IMR-90 (cell line): ENCODE measurements at regions not wholly inside any gene's neighbourhood (a gene's known extent, or its start where the extent isn't known, plus 50 kb on each side); places are given as distances from the start of the nearest gene placed in this dataset.

ENCODE experiments used
- ATAC-seq: fragments of 200-7000 bp; cut with Tn5 transposase; 2 replicates; pipeline ENCODE4 v1.9.1; 2020; ENCODE audit warnings: low read depth, mild to moderate bottlenecking, moderate library complexity
- BruUV-seq: library from RNA; stranded (reverse); fragments of 400-500 nt; replicated peaks from 2 replicates; lab custom pipeline; 2021; lab: Mats Ljungman, UMichigan
- CTCF ChIA-PET: fragments of 300-600 bp; formaldehyde crosslinking; extraction: SDS; loops from one replicate; lab custom pipeline; 2021; ENCODE audit warnings: antibody characterized with exemption; lab: Yijun Ruan, JAX
- POLR2A ChIA-PET: fragments of 300-600 bp; sonication (Branson Sonifier 250); formaldehyde crosslinking; loops from one replicate; lab custom pipeline; 2022; ENCODE audit warnings: antibody characterized with exemption; ENCODE audit not compliant: unreplicated experiment; lab: Charles Lee
- DNase-seq: peaks from one replicate; pipeline ENCODE4 v3.0.0; 2013
- H2AFZ ChIP-seq: replicated peaks from 2 replicates; pipeline ENCODE3; 2013; ENCODE audit warnings: low read length, mild to moderate bottlenecking; ENCODE audit not compliant: poor library complexity
- H2AK5ac ChIP-seq: 2 replicates; pipeline ENCODE4 v1.6.1; 2013; ENCODE audit warnings: low read depth, low read length, inconsistent platforms
- H2AK9ac ChIP-seq: replicated peaks from 2 replicates; pipeline ENCODE3; 2013; ENCODE audit warnings: mild to moderate bottlenecking, low read depth, low read length, moderate library complexity; ENCODE audit not compliant: poor library complexity
- H2BK120ac ChIP-seq: 2 replicates; pipeline ENCODE4 v1.6.1; 2013; ENCODE audit warnings: low read depth, low read length, inconsistent platforms
- H2BK15ac ChIP-seq: 3 replicates; pipeline ENCODE4 v1.6.1; 2013; ENCODE audit warnings: low read depth, low read length, inconsistent platforms
- H2BK20ac ChIP-seq: 2 replicates; pipeline ENCODE4 v1.6.1; 2013; ENCODE audit warnings: low read depth, mild to moderate bottlenecking, inconsistent platforms, low read length, moderate library complexity
- H2BK5ac ChIP-seq: 2 replicates; pipeline ENCODE4 v1.6.1; 2013; ENCODE audit warnings: mild to moderate bottlenecking, low read depth, low read length, inconsistent platforms; ENCODE audit not compliant: poor library complexity, severe bottlenecking
- H3K14ac ChIP-seq: replicated peaks from 2 replicates; pipeline ENCODE4 v1.6.1; 2013; ENCODE audit warnings: low read depth, low read length, inconsistent platforms
- H3K18ac ChIP-seq: 2 replicates; pipeline ENCODE4 v1.6.1; 2013; ENCODE audit warnings: low read depth, low read length, control low read depth
- H3K23ac ChIP-seq: 2 replicates; pipeline ENCODE4 v1.6.1; 2013; ENCODE audit warnings: low read depth, low read length, inconsistent platforms
- H3K27ac ChIP-seq: 2 replicates; pipeline ENCODE4 v1.5.1; 2013; ENCODE audit warnings: mild to moderate bottlenecking, control low read depth, low read length; ENCODE audit not compliant: insufficient read depth
- H3K27me3 ChIP-seq: 2 replicates; pipeline ENCODE4 v1.6.1; 2013; ENCODE audit warnings: low read length; ENCODE audit not compliant: control insufficient read depth, insufficient read depth
- H3K36me3 ChIP-seq: 2 replicates; pipeline ENCODE4 v1.6.1; 2013; ENCODE audit warnings: low read length, mixed read lengths; ENCODE audit not compliant: control insufficient read depth, insufficient read depth
- H3K4ac ChIP-seq: 2 replicates; pipeline ENCODE4 v1.6.1; 2013; ENCODE audit warnings: low read depth, low read length, inconsistent platforms
- H3K4me1 ChIP-seq: 2 replicates; pipeline ENCODE4 v1.6.1; 2013; ENCODE audit warnings: low read length, mixed read lengths; ENCODE audit not compliant: control insufficient read depth, insufficient read depth
- H3K4me2 ChIP-seq: 2 replicates; pipeline ENCODE4 v1.6.1; 2013; ENCODE audit warnings: low read depth, mild to moderate bottlenecking, control low read depth, low read length, moderate library complexity
- H3K4me3 ChIP-seq: 2 replicates; pipeline ENCODE4 v1.5.1; 2013; ENCODE audit warnings: low read depth, mild to moderate bottlenecking, control low read depth, low read length, moderate library complexity; ENCODE audit not compliant: insufficient read depth
- H3K56ac ChIP-seq: 2 replicates; pipeline ENCODE4 v1.6.1; 2013; ENCODE audit warnings: low read length, inconsistent platforms; ENCODE audit not compliant: insufficient read depth; ENCODE audit errors: extremely low read depth
- H3K79me1 ChIP-seq, 2 experiments: 2 replicates each; pipeline ENCODE4 v1.6.1; 2013; ENCODE audit warnings: low read length in 2 of 2, inconsistent platforms in 1 of 2, low read depth in 1 of 2
- H3K9ac ChIP-seq: 2 replicates; pipeline ENCODE4 v1.6.1; 2013; ENCODE audit warnings: low read depth, low read length, control low read depth
- H3K9me1 ChIP-seq: 2 replicates; pipeline ENCODE4 v1.6.1; 2013; ENCODE audit warnings: low read length, inconsistent platforms; ENCODE audit not compliant: insufficient read depth
- H3K9me3 ChIP-seq: 2 replicates; pipeline ENCODE4 v1.6.1; 2013; ENCODE audit warnings: low read length; ENCODE audit not compliant: control insufficient read depth, insufficient read depth
- H4K20me1 ChIP-seq: 2 replicates; pipeline ENCODE4 v1.6.1; 2013; ENCODE audit warnings: low read length, inconsistent platforms; ENCODE audit not compliant: insufficient read depth
- H4K5ac ChIP-seq: 2 replicates; pipeline ENCODE4 v1.6.1; 2013; ENCODE audit warnings: mild to moderate bottlenecking, low read depth, low read length, control low read depth
- H4K8ac ChIP-seq, 2 experiments: 2 replicates each; pipeline ENCODE4 v1.6.1; 2013; ENCODE audit warnings: low read depth in 2 of 2, low read length in 2 of 2, control low read depth in 1 of 2, inconsistent platforms in 1 of 2
- H4K91ac ChIP-seq: 2 replicates; pipeline ENCODE4 v1.6.1; 2013; ENCODE audit warnings: low read depth, low read length, inconsistent platforms; ENCODE audit not compliant: insufficient read depth
- BHLHE40 ChIP-seq: fragments of 150-350 bp; IDR thresholded peaks from 2 replicates; pipeline ENCODE4 v1.6.1; 2016; ENCODE audit warnings: mild to moderate bottlenecking, low read depth, low read length
- CEBPB ChIP-seq: IDR thresholded peaks from 2 replicates; pipeline ENCODE4 v1.6.1; 2012; ENCODE audit warnings: low read depth, low read length, improper control_type of control experiment
- CHD1 ChIP-seq: IDR thresholded peaks from 2 replicates; pipeline ENCODE4 v1.6.1; 2012; ENCODE audit warnings: low read depth, low read length, improper control_type of control experiment
- FOS ChIP-seq: fragments of 150-350 bp; IDR thresholded peaks from 2 replicates; pipeline ENCODE4 v1.6.1; 2016; ENCODE audit warnings: low read depth, low read length
- MAFK ChIP-seq: IDR thresholded peaks from 2 replicates; pipeline ENCODE4 v1.6.1; 2012; ENCODE audit warnings: low read depth, low read length, improper control_type of control experiment
- MAZ ChIP-seq: IDR thresholded peaks from 2 replicates; pipeline ENCODE4 v1.6.1; 2012; ENCODE audit warnings: low read depth, mild to moderate bottlenecking, low read length, improper control_type of control experiment, moderate library complexity, borderline replicate concordance
- NFE2L2 ChIP-seq: fragments of 150-350 bp; IDR thresholded peaks from 2 replicates; pipeline ENCODE4 v1.6.1; 2016; ENCODE audit warnings: low read depth, mild to moderate bottlenecking, low read length
- POLR2A ChIP-seq: IDR thresholded peaks from 2 replicates; pipeline ENCODE4 v1.6.1; 2012; ENCODE audit warnings: mild to moderate bottlenecking, low read depth, low read length
- RAD21 ChIP-seq: IDR thresholded peaks from 2 replicates; pipeline ENCODE4 v1.6.1; 2012; ENCODE audit warnings: low read length, improper control_type of control experiment
- RCOR1 ChIP-seq: IDR thresholded peaks from 2 replicates; pipeline ENCODE4 v1.6.1; 2012; ENCODE audit warnings: mild to moderate bottlenecking, low read length, improper control_type of control experiment; ENCODE audit not compliant: insufficient replicate concordance
- RFX5 ChIP-seq: IDR thresholded peaks from 2 replicates; pipeline ENCODE4 v1.8.0; 2012; ENCODE audit warnings: low read depth, mild to moderate bottlenecking, low read length, moderate library complexity
- SMC3 ChIP-seq: fragments of 150-350 bp; IDR thresholded peaks from 2 replicates; pipeline ENCODE4 v1.6.1; 2016; ENCODE audit warnings: low read depth, mild to moderate bottlenecking, antibody characterized with exemption, low read length, moderate library complexity
- WGBS, 2 experiments: methylation state at CpG; one replicate each; pipeline versions ENCODE4 v1.1.5 to v1.1.7; 2013; ENCODE audit warnings: missing lambda C conversion rate in 2 of 2; ENCODE audit not compliant: insufficient read length in 1 of 2; ENCODE audit errors: extremely low coverage in 2 of 2; 5-methylcytosine and 5-hydroxymethylcytosine counted together
- dilution Hi-C: fragments of 300-500 bp; cut with HindIII; formaldehyde crosslinking; loops from one replicate; pipeline ENCODE4 v1.14.3; 2018; ENCODE audit warnings: low sequenced_read_pairs; ENCODE audit not compliant: unreplicated experiment
- in situ Hi-C: fragments of 300-500 bp; cut with MboI; formaldehyde crosslinking; loops from 3 replicates; pipeline ENCODE4 v1.14.3; 2019; ENCODE audit warnings: low sequenced_read_pairs, inconsistent platforms, mixed read lengths
- intact Hi-C: fragments of 100-400 bp; cut with micrococcal nuclease; formaldehyde crosslinking; loops from 2 replicates; pipeline ENCODE4 v1.10.0; 2022
- TF ChIP-seq, protein P1 (sequence below): fragments of 150-350 bp; IDR thresholded peaks from 2 replicates; pipeline ENCODE4 v1.6.1; 2017; ENCODE audit warnings: mild to moderate bottlenecking, antibody characterized with exemption, low read length, low read depth
- TF ChIP-seq, protein P2 (sequence below): conservative IDR thresholded peaks from 2 replicates; pipeline ENCODE4 v1.5.1; 2012; ENCODE audit warnings: mild to moderate bottlenecking, low read depth, low read length, improper control_type of control experiment
- TF ChIP-seq, protein P3 (sequence below): fragments of 150-350 bp; IDR thresholded peaks from 2 replicates; pipeline ENCODE4 v1.6.1; 2016; ENCODE audit warnings: low read depth, mild to moderate bottlenecking, low read length, moderate library complexity, borderline replicate concordance

DNA sequence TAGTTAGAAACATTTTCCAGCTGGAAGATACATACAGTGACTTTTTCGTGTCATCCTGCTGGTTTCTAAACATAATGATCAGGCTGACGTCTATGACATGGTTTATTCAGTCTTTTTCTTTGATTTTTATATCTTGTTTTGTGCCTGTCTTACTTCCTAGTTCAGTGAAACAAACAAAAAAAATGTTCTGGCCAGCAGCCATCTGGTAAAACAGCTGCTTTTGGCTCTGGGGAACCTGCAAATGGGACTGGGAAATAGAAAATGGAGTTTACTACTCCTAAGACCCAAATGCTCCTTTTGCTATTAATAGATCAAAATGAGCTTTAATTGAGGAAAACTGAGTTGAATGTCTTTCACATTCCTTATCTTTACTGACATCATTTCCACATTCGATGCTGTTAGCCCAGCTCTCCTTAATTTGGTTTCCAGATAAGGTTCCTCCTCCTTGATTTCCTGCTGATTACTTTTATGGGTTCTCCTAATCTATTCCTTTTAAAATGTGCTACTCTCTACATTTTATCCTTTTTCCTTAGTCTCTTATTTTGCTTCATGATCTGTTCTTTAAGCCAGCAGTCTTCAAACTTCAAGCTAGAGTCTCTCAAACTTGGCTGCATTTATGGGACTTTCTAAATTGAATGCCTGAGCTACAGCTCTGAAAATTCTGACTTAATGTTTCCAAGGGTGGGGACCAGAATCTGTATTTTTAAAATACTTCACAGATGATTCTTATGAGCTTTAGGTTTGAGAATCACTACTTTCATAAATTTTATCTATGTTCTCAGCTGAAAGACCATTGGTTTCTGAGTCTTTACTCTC is 499.5 kb downstream of the ANKRD50 start:
- Histone ChIP-seq H2AK9ac (no peak overlapping the region), H3K27me3 (no peaks in the 10 kb centered on the region), H3K18ac (no peak overlapping the region), H3K56ac (no peak overlapping the region), H4K8ac (no peak overlapping the region), H3K9me3 (no peaks in the 10 kb centered on the region), H2BK20ac (no peak overlapping the region), H2AFZ (no peak overlapping the region), H2BK120ac (no peak overlapping the region), H3K9ac (no peak overlapping the region), H2AK5ac (no peak overlapping the region), H3K9me1 (no peaks in the 10 kb centered on the region), H3K4ac (no peak overlapping the region), H4K20me1 (no peaks in the 10 kb centered on the region), H3K4me2 (no peak overlapping the region), H2BK5ac (no peak overlapping the region), H3K4me1 (no peaks in the 10 kb centered on the region), H4K91ac (no peak overlapping the region), H3K27ac (no peak overlapping the region), H3K14ac (no peak overlapping the region), H3K4me3 (no peak overlapping the region), H2BK15ac (0 out of 3 replicates have a peak overlapping the region, but pooled peaks have one; percentile 19), H3K79me1 (no peaks in the 10 kb centered on the region), H3K23ac (no peak overlapping the region), H3K36me3 (no peaks in the 10 kb centered on the region), H4K5ac (no peak overlapping the region)
- ChIA-PET CTCF (interaction anchor here (0.6 to 1.5 kb wide), 3 partner anchors 10 to 1084 kb away, joined by 3 read pairs; no protein-coding TSS in a partner anchor), POLR2A (no interaction called here)
- peak; percentile 34 for DNase-seq
- no TSS peak for BruUV-seq
- 17% methylated on average over 1 of the region's 3 CpGs; no CpG with 5 or more reads in 1 of the 2 experiments for WGBS, 2 experiments
- intact Hi-C loops = no loop called here
- dilution Hi-C loops = no loop called here
- no peak for ATAC-seq
- in situ Hi-C loops = no loop called here
- TF ChIP-seq FOS (no peak), RAD21 (no peak), SMC3 (no peak), POLR2A (no peak), NFE2L2 (no peak), RFX5 (no peak), CHD1 (no peak), BHLHE40 (no peak), MAZ (no peak), RCOR1 (no peak), CEBPB (no peak), MAFK (no peak)
- TF ChIP-seq, protein P1, sequence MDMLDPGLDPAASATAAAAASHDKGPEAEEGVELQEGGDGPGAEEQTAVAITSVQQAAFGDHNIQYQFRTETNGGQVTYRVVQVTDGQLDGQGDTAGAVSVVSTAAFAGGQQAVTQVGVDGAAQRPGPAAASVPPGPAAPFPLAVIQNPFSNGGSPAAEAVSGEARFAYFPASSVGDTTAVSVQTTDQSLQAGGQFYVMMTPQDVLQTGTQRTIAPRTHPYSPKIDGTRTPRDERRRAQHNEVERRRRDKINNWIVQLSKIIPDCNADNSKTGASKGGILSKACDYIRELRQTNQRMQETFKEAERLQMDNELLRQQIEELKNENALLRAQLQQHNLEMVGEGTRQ = no peak
- TF ChIP-seq, protein P2, sequence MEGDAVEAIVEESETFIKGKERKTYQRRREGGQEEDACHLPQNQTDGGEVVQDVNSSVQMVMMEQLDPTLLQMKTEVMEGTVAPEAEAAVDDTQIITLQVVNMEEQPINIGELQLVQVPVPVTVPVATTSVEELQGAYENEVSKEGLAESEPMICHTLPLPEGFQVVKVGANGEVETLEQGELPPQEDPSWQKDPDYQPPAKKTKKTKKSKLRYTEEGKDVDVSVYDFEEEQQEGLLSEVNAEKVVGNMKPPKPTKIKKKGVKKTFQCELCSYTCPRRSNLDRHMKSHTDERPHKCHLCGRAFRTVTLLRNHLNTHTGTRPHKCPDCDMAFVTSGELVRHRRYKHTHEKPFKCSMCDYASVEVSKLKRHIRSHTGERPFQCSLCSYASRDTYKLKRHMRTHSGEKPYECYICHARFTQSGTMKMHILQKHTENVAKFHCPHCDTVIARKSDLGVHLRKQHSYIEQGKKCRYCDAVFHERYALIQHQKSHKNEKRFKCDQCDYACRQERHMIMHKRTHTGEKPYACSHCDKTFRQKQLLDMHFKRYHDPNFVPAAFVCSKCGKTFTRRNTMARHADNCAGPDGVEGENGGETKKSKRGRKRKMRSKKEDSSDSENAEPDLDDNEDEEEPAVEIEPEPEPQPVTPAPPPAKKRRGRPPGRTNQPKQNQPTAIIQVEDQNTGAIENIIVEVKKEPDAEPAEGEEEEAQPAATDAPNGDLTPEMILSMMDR = no peak
- TF ChIP-seq, protein P3, sequence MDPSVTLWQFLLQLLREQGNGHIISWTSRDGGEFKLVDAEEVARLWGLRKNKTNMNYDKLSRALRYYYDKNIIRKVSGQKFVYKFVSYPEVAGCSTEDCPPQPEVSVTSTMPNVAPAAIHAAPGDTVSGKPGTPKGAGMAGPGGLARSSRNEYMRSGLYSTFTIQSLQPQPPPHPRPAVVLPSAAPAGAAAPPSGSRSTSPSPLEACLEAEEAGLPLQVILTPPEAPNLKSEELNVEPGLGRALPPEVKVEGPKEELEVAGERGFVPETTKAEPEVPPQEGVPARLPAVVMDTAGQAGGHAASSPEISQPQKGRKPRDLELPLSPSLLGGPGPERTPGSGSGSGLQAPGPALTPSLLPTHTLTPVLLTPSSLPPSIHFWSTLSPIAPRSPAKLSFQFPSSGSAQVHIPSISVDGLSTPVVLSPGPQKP = no peak
